ENCODE measurements at regions not wholly inside any gene's neighbourhood (a gene's known extent, or its start where the extent isn't known, plus 50 kb on each side); places are given as distances from the start of the nearest gene placed in this dataset.
"Not testable (repeated sequence)": the region's sequence is repeated elsewhere in the genome, so short reads cannot be mapped to it uniquely, and the experiment has no call there.

- no peak overlapping the region for H3K27ac ChIP-seq (ENCODE audit: insufficient read depth, low read depth, low read length)
- H3K4me2 ChIP-seq (ENCODE audit: insufficient read depth, low read length): no peak overlapping the region
- no peaks in the 10 kb centered on the region for H3K79me2 ChIP-seq (ENCODE audit: control insufficient read depth, insufficient read depth, low read length)
- H3K36me3 ChIP-seq (ENCODE audit: control insufficient read depth in 2 of 2, extremely low read depth in 1 of 2, insufficient read depth in 2 of 2, low read length in 2 of 2): no peaks in the 10 kb centered on the region
- no peaks in the 10 kb centered on the region for H3K9me3 ChIP-seq (replicated peaks; ENCODE audit: control insufficient read depth, insufficient read depth, low read length)
- TF ChIP-seq MYC (IDR thresholded peaks at IDR 0.05; ENCODE audit: low read depth, low read length): no peak
- TF ChIP-seq POLR2A (IDR thresholded peaks at IDR 0.05; ENCODE audit: low read depth, low read length): no peak
- TF ChIP-seq GATA2 (IDR thresholded peaks at IDR 0.05; ENCODE audit: insufficient read depth, insufficient read length, low read depth, low read length): no peak
- no peak for TF ChIP-seq POLR2AphosphoS5 (IDR thresholded peaks at IDR 0.05; ENCODE audit: insufficient read depth, low read depth, low read length)
- no peak for TF ChIP-seq FOS (IDR thresholded peaks at IDR 0.05; ENCODE audit: borderline replicate concordance, insufficient read depth, low read length)
- TF ChIP-seq JUN (IDR thresholded peaks at IDR 0.05; ENCODE audit: borderline replicate concordance, insufficient read depth, insufficient read length, low read depth): no peak
- no peak for TF ChIP-seq CTCF (IDR thresholded peaks at IDR 0.05; ENCODE audit: extremely low read depth in 1 of 2, insufficient read depth in 1 of 2, low read depth in 1 of 2, low read length in 2 of 2)
- no peak for TF ChIP-seq EZH2 (IDR thresholded peaks at IDR 0.05; ENCODE audit: borderline replicate concordance, low read depth, low read length, severe bottlenecking)
- TF ChIP-seq MAX (IDR thresholded peaks at IDR 0.05; ENCODE audit: insufficient read depth, insufficient read length): no peak
- dilution Hi-C loops (cut with MboI; ENCODE audit: extremely low pct_ligation_motif_present, low sequenced_read_pairs) (no loop called here), intact Hi-C loops (cut with micrococcal nuclease) (no loop called here)
- POLR2A ChIA-PET: no interaction called here
- DNase-seq (ENCODE audit: low read depth, low spot score) (no peak), FAIRE-seq (no peak)
- CTCF ChIA-PET: interaction anchor here (0.9 kb wide), 1 partner anchor 13 kb away, joined by 3 read pairs; no protein-coding TSS in a partner anchor
- no TSS peak for BruUV-seq (replicated peaks)
- H3K9ac ChIP-seq (replicated peaks; ENCODE audit: extremely low read depth, insufficient read depth, low read length): no peak overlapping the region
- no peak overlapping the region for H2AFZ ChIP-seq (ENCODE audit: low read depth, low read length)
- H4K20me1 ChIP-seq (replicated peaks; ENCODE audit: control insufficient read depth, extremely low read depth, insufficient read depth, low read length): no peaks in the 10 kb centered on the region
- no peaks in the 10 kb centered on the region for H3K27me3 ChIP-seq (ENCODE audit: control insufficient read depth in 2 of 2, insufficient read depth in 2 of 2, low read length in 2 of 2)
- no peak overlapping the region for H3K4me3 ChIP-seq (replicated peaks in 1 of 3; ENCODE audit: insufficient read depth in 1 of 3, low read depth in 1 of 3, low read length in 3 of 3)
- no peaks in the 10 kb centered on the region for H3K9me1 ChIP-seq (replicated peaks; ENCODE audit: control insufficient read depth, extremely low read depth, insufficient read depth, low read length)
- no peaks in the 10 kb centered on the region for H3K4me1 ChIP-seq (ENCODE audit: control insufficient read depth, extremely low read depth, insufficient read depth, low read length)
These were observed 1002.7 kb downstream of the STPG2 start for GRCh38 chr4:97140545-97140944.

GRCh38 chr4:97141332-97141731 lies 1001.9 kb downstream of the STPG2 start:
- H2AFZ ChIP-seq (ENCODE audit: low read depth, low read length); POLR2A ChIA-PET; H3K9me3 ChIP-seq (replicated peaks; ENCODE audit: control insufficient read depth, insufficient read depth, low read length); H3K4me2 ChIP-seq (ENCODE audit: insufficient read depth, low read length); dilution Hi-C loops (cut with MboI; ENCODE audit: extremely low pct_ligation_motif_present, low sequenced_read_pairs); H3K27ac ChIP-seq (ENCODE audit: insufficient read depth, low read depth, low read length); H4K20me1 ChIP-seq (replicated peaks; ENCODE audit: control insufficient read depth, extremely low read depth, insufficient read depth, low read length); H3K36me3 ChIP-seq (ENCODE audit: control insufficient read depth in 2 of 2, extremely low read depth in 1 of 2, insufficient read depth in 2 of 2, low read length in 2 of 2); FAIRE-seq; BruUV-seq (replicated peaks); DNase-seq (ENCODE audit: low read depth, low spot score); H3K4me1 ChIP-seq (ENCODE audit: control insufficient read depth, extremely low read depth, insufficient read depth, low read length); H3K27me3 ChIP-seq (ENCODE audit: control insufficient read depth in 2 of 2, insufficient read depth in 2 of 2, low read length in 2 of 2); H3K4me3 ChIP-seq (replicated peaks in 1 of 3; ENCODE audit: insufficient read depth in 1 of 3, low read depth in 1 of 3, low read length in 3 of 3); H3K79me2 ChIP-seq (ENCODE audit: control insufficient read depth, insufficient read depth, low read length); H3K9ac ChIP-seq (replicated peaks; ENCODE audit: extremely low read depth, insufficient read depth, low read length); H3K9me1 ChIP-seq (replicated peaks; ENCODE audit: control insufficient read depth, extremely low read depth, insufficient read depth, low read length); intact Hi-C loops (cut with micrococcal nuclease): not testable (repeated sequence)
- CTCF ChIA-PET: interaction anchor here (0.9 kb wide), 1 partner anchor 12 kb away, joined by 3 read pairs; no protein-coding TSS in a partner anchor
